AG09309 (cell line): ENCODE measurements at regions not wholly inside any gene's neighbourhood (a gene's known extent, or its start where the extent isn't known, plus 50 kb on each side); places are given as distances from the start of the nearest gene placed in this dataset.
"Not testable (repeated sequence)": the region's sequence is repeated elsewhere in the genome, so short reads cannot be mapped to it uniquely, and the experiment has no call there.

ENCODE experiments used
- DNase-seq: peaks from one replicate; pipeline ENCODE4 v3.0.0-alpha.2; 2010; ENCODE audit warnings: low read depth
- H3K4me3 ChIP-seq: 2 replicates; pipeline ENCODE4 v1.5.1; 2011; ENCODE audit warnings: mild to moderate bottlenecking, low read depth, low read length, moderate library complexity; ENCODE audit not compliant: control insufficient read depth
- TF ChIP-seq, protein P1 (sequence below): IDR thresholded peaks from 2 replicates; pipeline ENCODE4 v1.5.1; 2011; ENCODE audit warnings: mild to moderate bottlenecking, low read depth, low read length, inconsistent platforms; ENCODE audit not compliant: insufficient read depth, control insufficient read depth; ENCODE audit errors: missing control alignments

DNA sequence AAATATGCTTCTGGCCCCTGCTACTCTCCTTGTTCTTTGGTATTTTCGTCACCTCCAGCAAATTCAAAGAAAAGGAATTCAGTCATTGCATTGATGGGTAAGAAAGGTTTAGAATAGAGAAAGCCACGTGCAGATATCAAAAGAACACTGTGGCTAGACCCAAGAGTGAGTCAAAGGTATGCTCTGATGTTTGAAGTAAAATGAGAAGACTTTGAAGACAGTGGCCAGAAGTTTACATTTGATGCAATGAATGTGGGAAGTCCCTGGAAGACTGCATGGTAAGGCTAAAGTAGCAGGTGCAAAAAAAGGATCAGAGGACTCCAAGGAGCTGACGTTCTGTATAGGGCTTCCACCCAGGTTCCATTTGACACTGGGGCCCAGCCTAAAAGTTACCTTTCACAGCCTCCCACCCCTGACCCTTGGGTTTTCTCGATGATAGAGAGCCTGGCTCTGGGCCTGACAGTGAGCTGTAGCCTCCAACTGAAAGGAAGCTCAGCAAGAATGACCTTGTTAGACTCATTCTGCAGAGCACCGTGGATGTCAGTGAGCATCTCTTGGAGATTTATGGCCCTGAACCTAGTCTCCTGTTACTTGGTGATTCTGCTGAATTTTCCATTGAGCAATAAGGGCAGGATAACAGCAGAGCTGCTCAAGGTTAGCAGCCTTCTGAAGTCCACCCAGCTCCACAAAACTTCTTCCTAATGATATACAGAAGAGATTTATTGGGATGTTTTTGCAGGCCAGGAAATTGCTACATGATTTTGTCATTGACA, 223.7 kb upstream of the RBBP8 start:
- TF ChIP-seq, protein P1, sequence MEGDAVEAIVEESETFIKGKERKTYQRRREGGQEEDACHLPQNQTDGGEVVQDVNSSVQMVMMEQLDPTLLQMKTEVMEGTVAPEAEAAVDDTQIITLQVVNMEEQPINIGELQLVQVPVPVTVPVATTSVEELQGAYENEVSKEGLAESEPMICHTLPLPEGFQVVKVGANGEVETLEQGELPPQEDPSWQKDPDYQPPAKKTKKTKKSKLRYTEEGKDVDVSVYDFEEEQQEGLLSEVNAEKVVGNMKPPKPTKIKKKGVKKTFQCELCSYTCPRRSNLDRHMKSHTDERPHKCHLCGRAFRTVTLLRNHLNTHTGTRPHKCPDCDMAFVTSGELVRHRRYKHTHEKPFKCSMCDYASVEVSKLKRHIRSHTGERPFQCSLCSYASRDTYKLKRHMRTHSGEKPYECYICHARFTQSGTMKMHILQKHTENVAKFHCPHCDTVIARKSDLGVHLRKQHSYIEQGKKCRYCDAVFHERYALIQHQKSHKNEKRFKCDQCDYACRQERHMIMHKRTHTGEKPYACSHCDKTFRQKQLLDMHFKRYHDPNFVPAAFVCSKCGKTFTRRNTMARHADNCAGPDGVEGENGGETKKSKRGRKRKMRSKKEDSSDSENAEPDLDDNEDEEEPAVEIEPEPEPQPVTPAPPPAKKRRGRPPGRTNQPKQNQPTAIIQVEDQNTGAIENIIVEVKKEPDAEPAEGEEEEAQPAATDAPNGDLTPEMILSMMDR: no peak
- no peak overlapping the region for H3K4me3 ChIP-seq
- DNase-seq: peak; percentile 67

DNA sequence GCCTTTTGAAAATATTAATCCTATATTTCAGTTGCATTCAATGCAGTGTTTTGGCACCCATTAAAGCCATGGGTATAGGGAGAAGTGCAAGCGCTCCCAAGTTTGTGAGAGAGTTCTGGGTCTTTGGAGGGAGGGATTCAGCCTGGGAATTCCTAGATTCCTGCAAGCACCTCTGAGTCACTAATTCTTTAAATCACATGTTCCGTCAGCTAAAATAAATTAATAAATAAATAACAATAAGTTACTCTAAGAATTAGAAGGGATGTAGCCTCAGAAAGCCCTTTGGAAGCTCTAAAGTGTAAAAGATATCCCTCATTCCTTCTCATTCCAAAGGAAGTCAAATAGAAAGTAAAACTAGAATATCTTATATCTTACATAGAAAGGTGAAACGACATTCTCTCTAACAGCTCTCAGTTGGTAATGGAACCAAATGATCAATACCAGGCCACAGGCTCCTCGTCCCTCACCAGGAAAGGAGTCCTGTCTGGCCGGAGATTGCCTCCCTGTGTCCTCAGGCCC, 222.4 kb upstream of the RBBP8 start:
- DNase-seq: no peak
- TF ChIP-seq, protein P1: no peak
- H3K4me3 ChIP-seq: peak overlapping the region; percentile 39

DNA sequence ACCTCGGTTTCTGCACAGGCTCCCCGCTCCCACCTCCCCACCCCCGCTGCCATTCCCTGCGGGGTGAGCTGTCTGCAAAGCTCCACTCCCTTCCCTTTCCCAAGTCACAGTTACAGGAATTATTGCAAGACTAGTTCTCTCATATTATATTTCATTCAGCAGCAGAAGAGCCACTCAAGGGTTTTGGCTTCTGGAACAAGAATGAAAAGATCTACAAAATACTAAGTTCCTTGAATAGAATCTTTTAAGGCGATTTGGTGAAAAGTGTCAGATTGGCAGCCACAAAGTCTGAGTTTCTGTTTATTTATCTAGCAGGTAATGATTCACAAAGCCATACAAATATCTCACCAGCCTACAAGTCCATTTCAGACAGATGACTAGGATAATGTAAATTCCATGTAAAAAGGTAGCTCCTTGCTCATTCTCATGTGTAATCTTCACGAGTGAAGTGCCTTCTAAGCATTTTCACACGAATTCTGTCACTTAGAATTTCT, 221.9 kb upstream of the RBBP8 start:
- peak; percentile 42 for DNase-seq
- TF ChIP-seq, protein P1: no peak
- H3K4me3 ChIP-seq: peak overlapping the region; percentile 39

DNA sequence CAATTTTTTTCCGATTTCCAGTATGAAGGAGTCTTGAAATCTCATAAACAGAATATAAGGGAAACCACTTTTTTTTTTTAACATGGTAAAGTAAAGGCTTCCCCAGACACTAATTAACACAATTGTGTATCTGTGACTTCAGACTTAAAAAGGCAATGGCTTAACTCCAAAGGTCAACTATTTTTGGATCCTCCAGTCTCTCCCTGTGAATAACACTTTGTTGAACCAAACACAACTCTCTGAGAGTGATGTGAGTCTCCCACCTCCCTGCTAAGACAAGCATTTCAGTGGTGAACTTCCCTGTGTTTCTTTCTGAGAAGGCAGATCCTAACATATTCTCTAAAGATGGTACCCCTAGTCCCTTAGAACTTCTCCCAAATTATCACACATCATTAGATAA, 219.6 kb upstream of the RBBP8 start:
- H3K4me3 ChIP-seq: no peak overlapping the region
- no peak for DNase-seq
- TF ChIP-seq, protein P1: no peak

DNA sequence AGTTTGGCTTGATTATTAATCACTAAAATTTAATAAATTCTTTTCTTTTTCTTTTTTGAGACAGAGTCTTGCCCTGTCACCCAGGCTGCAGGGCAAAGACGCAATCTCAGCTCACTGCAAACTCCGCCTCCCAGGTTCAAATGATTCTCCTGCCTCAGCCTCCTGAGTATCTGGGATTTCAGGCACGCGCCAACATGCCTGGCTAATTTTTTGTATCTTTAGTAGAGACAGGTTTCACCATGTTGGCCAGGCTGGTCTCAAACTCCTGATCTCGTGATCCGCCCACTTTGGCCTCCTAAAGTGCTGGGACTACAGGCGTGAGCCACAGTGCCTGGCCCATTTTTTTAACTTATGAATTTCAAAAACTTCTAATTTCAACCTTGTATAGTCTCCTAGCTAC, 215.6 kb upstream of the RBBP8 start:
- DNase-seq, H3K4me3 ChIP-seq: not testable (repeated sequence)

DNA sequence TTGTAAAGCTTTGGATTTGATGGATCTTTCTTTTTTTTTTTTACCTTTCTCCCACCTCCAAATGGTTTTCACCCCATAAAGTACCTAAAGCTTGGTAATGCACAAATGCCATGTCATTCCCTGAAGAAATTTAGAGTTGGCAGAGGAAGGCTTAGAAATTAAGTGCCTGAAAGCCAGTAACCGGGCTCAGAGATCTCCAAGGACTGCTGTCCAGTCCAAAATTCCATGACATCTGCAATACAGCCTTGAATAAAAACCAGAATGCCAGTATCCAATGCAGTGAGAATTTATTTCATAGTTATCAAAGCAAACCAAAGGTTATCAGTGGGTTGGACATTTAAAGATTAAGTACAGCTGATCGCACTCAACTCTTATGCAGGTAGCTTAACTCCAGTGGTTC, 209.9 kb upstream of the RBBP8 start:
- H3K4me3 ChIP-seq: no peak overlapping the region
- TF ChIP-seq, protein P1: no peak
- DNase-seq: no peak

DNA sequence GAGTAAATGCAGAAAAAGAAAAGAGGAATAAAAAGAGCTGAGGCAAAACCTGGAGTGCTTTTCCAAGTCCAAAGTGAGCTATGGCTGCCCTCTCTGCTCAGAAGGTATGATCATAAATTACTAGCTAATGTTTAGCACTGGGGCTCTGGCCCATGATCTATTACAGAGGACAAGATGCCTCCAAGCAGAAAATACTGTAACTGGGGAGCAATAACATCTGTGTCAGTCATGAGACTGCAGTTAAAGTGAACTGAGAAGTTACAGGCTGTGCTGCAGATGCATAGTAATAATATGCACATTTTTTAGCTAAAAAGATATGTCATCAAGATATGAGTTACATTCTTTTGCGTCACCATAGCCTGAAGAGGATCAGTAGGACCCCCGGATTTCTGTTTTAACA, 209.4 kb upstream of the RBBP8 start:
- DNase-seq: no peak
- H3K4me3 ChIP-seq: no peak overlapping the region
- TF ChIP-seq, protein P1: no peak
